ENCODE measurements at regions not wholly inside any gene's neighbourhood (a gene's known extent, or its start where the extent isn't known, plus 50 kb on each side); places are given as distances from the start of the nearest gene placed in this dataset.

DNA sequence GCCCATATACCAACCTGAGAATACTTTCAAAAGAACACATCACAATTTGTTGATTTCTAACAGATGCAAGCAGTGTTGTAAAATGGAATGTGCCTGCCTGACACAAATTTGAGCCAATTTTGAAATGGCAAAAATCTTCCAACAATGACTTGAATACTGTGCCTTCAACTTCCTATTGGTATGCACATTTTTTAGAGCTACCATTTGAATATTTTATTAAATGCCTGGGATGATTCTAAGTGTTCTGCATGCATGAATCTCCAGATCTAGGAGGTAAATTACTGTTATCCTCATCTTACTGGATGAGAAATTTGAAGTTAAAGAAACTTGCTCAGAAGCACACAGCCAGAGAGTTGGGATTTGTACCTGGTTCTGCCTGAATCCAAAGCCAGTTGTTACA, 282.8 kb upstream of the LRRN1 start:
- H3K4me3 ChIP-seq (ENCODE audit: low read depth in 1 of 2, low read length in 2 of 2), result no peak overlapping the region
- H3K27ac ChIP-seq (ENCODE audit: low read depth in 2 of 2, low read length in 1 of 2), result no peak overlapping the region

GRCh38 chr3:3509665-3510064, 289.6 kb upstream of the LRRN1 start:
- Histone ChIP-seq H3K27me3 (ENCODE audit: control insufficient read depth in 1 of 2, insufficient read depth in 2 of 2, low read length in 2 of 2) (no peaks in the 10 kb centered on the region), H3K9me3 (ENCODE audit: control insufficient read depth in 2 of 2, insufficient read depth in 1 of 2, low read depth in 1 of 2, low read length in 1 of 2) (no peaks in the 10 kb centered on the region), H3K4me3 (ENCODE audit: low read depth in 1 of 2, low read length in 2 of 2) (no peak overlapping the region), H3K27ac (ENCODE audit: low read depth in 2 of 2, low read length in 1 of 2) (no peak overlapping the region), H3K4me1 (ENCODE audit: control insufficient read depth in 2 of 2, insufficient read depth in 2 of 2, low read length in 1 of 2) (no peaks in the 10 kb centered on the region), H3K36me3 (ENCODE audit: control insufficient read depth in 2 of 2, insufficient read depth in 2 of 2, low read length in 1 of 2) (no peaks in the 10 kb centered on the region)
- WGBS, 2 donors, result 45 to 56% methylated on average over 6 of the region's 6 CpGs

More for the DNA sequence above, 282.8 kb upstream of the LRRN1 start:
- Histone ChIP-seq H3K36me3 (ENCODE audit: control insufficient read depth in 2 of 2, insufficient read depth in 2 of 2, low read length in 1 of 2) (no peaks in the 10 kb centered on the region), H3K9me3 (ENCODE audit: control insufficient read depth in 2 of 2, insufficient read depth in 1 of 2, low read depth in 1 of 2, low read length in 1 of 2) (no peaks in the 10 kb centered on the region), H3K27me3 (ENCODE audit: control insufficient read depth in 1 of 2, insufficient read depth in 2 of 2, low read length in 2 of 2) (no peaks in the 10 kb centered on the region), H3K4me1 (ENCODE audit: control insufficient read depth in 2 of 2, insufficient read depth in 2 of 2, low read length in 1 of 2) (no peaks in the 10 kb centered on the region)

- H3K27ac ChIP-seq (ENCODE audit: low read depth in 2 of 2, low read length in 1 of 2), result peak overlapping the region in 1 of 2 donors; percentile 2
- 64 to 75% methylated on average over 1 of the region's 1 CpG for WGBS, 2 donors
- H3K4me1 ChIP-seq (ENCODE audit: control insufficient read depth in 2 of 2, insufficient read depth in 2 of 2, low read length in 1 of 2), result no peaks in the 10 kb centered on the region
- H3K4me3 ChIP-seq (ENCODE audit: low read depth in 1 of 2, low read length in 2 of 2), result no peak overlapping the region
- H3K36me3 ChIP-seq (ENCODE audit: control insufficient read depth in 2 of 2, insufficient read depth in 2 of 2, low read length in 1 of 2), result no peaks in the 10 kb centered on the region
- no peaks in the 10 kb centered on the region for H3K9me3 ChIP-seq (ENCODE audit: control insufficient read depth in 2 of 2, insufficient read depth in 1 of 2, low read depth in 1 of 2, low read length in 1 of 2)
- no peaks in the 10 kb centered on the region for H3K27me3 ChIP-seq (ENCODE audit: control insufficient read depth in 1 of 2, insufficient read depth in 2 of 2, low read length in 2 of 2)
Measured at GRCh38 chr3:3504686-3505085, 294.5 kb upstream of the LRRN1 start.

- Histone ChIP-seq H3K9me3 (ENCODE audit: control insufficient read depth in 2 of 2, insufficient read depth in 1 of 2, low read depth in 1 of 2, low read length in 1 of 2) (no peaks in the 10 kb centered on the region), H3K27ac (ENCODE audit: low read depth in 2 of 2, low read length in 1 of 2) (no peak overlapping the region), H3K4me1 (ENCODE audit: control insufficient read depth in 2 of 2, insufficient read depth in 2 of 2, low read length in 1 of 2) (no peaks in the 10 kb centered on the region), H3K36me3 (ENCODE audit: control insufficient read depth in 2 of 2, insufficient read depth in 2 of 2, low read length in 1 of 2) (no peaks in the 10 kb centered on the region), H3K4me3 (ENCODE audit: low read depth in 1 of 2, low read length in 2 of 2) (no peak overlapping the region), H3K27me3 (ENCODE audit: control insufficient read depth in 1 of 2, insufficient read depth in 2 of 2, low read length in 2 of 2) (no peaks in the 10 kb centered on the region)
- 78 to 85% methylated on average over 4 of the region's 4 CpGs for WGBS, 2 donors
Measured at GRCh38 chr3:3503411-3503810, 295.8 kb upstream of the LRRN1 start.

DNA sequence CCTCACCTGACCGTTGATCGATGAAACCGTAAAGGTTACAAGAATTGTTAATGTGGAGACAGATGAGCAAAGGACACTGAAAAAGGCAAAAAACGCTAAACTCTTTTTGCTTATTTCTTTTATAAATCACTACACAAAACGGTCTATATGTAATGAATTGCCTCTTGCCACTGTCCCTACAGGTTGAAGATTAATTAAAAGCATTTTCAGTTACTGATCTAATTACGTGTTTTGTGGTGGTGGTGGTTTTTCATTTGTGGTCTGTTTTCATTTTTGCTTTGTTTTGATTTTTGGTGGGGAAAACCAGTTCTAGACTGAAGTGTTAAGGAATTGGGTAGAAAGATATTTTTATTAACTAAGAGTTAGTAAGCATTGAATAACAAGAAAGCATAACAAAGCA, 299.2 kb upstream of the LRRN1 start:
- Histone ChIP-seq H3K4me1 (ENCODE audit: control insufficient read depth in 2 of 2, insufficient read depth in 2 of 2, low read length in 1 of 2) (no peaks in the 10 kb centered on the region), H3K27me3 (ENCODE audit: control insufficient read depth in 1 of 2, insufficient read depth in 2 of 2, low read length in 2 of 2) (no peaks in the 10 kb centered on the region), H3K27ac (ENCODE audit: low read depth in 2 of 2, low read length in 1 of 2) (no peak overlapping the region), H3K9me3 (ENCODE audit: control insufficient read depth in 2 of 2, insufficient read depth in 1 of 2, low read depth in 1 of 2, low read length in 1 of 2) (no peaks in the 10 kb centered on the region), H3K4me3 (ENCODE audit: low read depth in 1 of 2, low read length in 2 of 2) (no peak overlapping the region), H3K36me3 (ENCODE audit: control insufficient read depth in 2 of 2, insufficient read depth in 2 of 2, low read length in 1 of 2) (no peaks in the 10 kb centered on the region)
- WGBS, 2 donors, result 84% methylated on average over 6 of the region's 6 CpGs

- H3K27ac ChIP-seq (ENCODE audit: low read depth in 2 of 2, low read length in 1 of 2), result no peak overlapping the region
- no peaks in the 10 kb centered on the region for H3K36me3 ChIP-seq (ENCODE audit: control insufficient read depth in 2 of 2, insufficient read depth in 2 of 2, low read length in 1 of 2)
- no peaks in the 10 kb centered on the region for H3K27me3 ChIP-seq (ENCODE audit: control insufficient read depth in 1 of 2, insufficient read depth in 2 of 2, low read length in 2 of 2)
- H3K4me3 ChIP-seq (ENCODE audit: low read depth in 1 of 2, low read length in 2 of 2), result no peak overlapping the region
- 82 to 92% methylated on average over 1 of the region's 1 CpG for WGBS, 2 donors
- no peaks in the 10 kb centered on the region for H3K4me1 ChIP-seq (ENCODE audit: control insufficient read depth in 2 of 2, insufficient read depth in 2 of 2, low read length in 1 of 2)
- no peaks in the 10 kb centered on the region for H3K9me3 ChIP-seq (ENCODE audit: control insufficient read depth in 2 of 2, insufficient read depth in 1 of 2, low read depth in 1 of 2, low read length in 1 of 2)
Measured at GRCh38 chr3:3499012-3499562, 300.1 kb upstream of the LRRN1 start.

GRCh38 chr3:3495611-3496010, 303.6 kb upstream of the LRRN1 start:
- H3K9me3 ChIP-seq (ENCODE audit: control insufficient read depth in 2 of 2, insufficient read depth in 1 of 2, low read depth in 1 of 2, low read length in 1 of 2), result no peaks in the 10 kb centered on the region
- H3K4me3 ChIP-seq (ENCODE audit: low read depth in 1 of 2, low read length in 2 of 2), result no peak overlapping the region
- H3K27me3 ChIP-seq (ENCODE audit: control insufficient read depth in 1 of 2, insufficient read depth in 2 of 2, low read length in 2 of 2), result no peaks in the 10 kb centered on the region
- no peaks in the 10 kb centered on the region for H3K36me3 ChIP-seq (ENCODE audit: control insufficient read depth in 2 of 2, insufficient read depth in 2 of 2, low read length in 1 of 2)
- H3K4me1 ChIP-seq (ENCODE audit: control insufficient read depth in 2 of 2, insufficient read depth in 2 of 2, low read length in 1 of 2), result no peaks in the 10 kb centered on the region
- H3K27ac ChIP-seq (ENCODE audit: low read depth in 2 of 2, low read length in 1 of 2), result no peak overlapping the region

- no peak overlapping the region for H3K4me3 ChIP-seq (ENCODE audit: low read depth in 1 of 2, low read length in 2 of 2)
- WGBS, 2 donors, result 89 to 94% methylated on average over 2 of the region's 2 CpGs
- no peaks in the 10 kb centered on the region for H3K9me3 ChIP-seq (ENCODE audit: control insufficient read depth in 2 of 2, insufficient read depth in 1 of 2, low read depth in 1 of 2, low read length in 1 of 2)
- H3K36me3 ChIP-seq (ENCODE audit: control insufficient read depth in 2 of 2, insufficient read depth in 2 of 2, low read length in 1 of 2), result no peaks in the 10 kb centered on the region
- H3K27ac ChIP-seq (ENCODE audit: low read depth in 2 of 2, low read length in 1 of 2), result no peak overlapping the region
- H3K27me3 ChIP-seq (ENCODE audit: control insufficient read depth in 1 of 2, insufficient read depth in 2 of 2, low read length in 2 of 2), result no peaks in the 10 kb centered on the region
- H3K4me1 ChIP-seq (ENCODE audit: control insufficient read depth in 2 of 2, insufficient read depth in 2 of 2, low read length in 1 of 2), result no peaks in the 10 kb centered on the region
Measured at GRCh38 chr3:3476669-3477068, 297.2 kb upstream of the CRBN start.

- Histone ChIP-seq H3K36me3 (ENCODE audit: control insufficient read depth in 2 of 2, insufficient read depth in 2 of 2, low read length in 1 of 2) (no peaks in the 10 kb centered on the region), H3K9me3 (ENCODE audit: control insufficient read depth in 2 of 2, insufficient read depth in 1 of 2, low read depth in 1 of 2, low read length in 1 of 2) (no peaks in the 10 kb centered on the region), H3K27me3 (ENCODE audit: control insufficient read depth in 1 of 2, insufficient read depth in 2 of 2, low read length in 2 of 2) (no peaks in the 10 kb centered on the region), H3K4me3 (ENCODE audit: low read depth in 1 of 2, low read length in 2 of 2) (no peak overlapping the region), H3K27ac (ENCODE audit: low read depth in 2 of 2, low read length in 1 of 2) (no peak overlapping the region), H3K4me1 (ENCODE audit: control insufficient read depth in 2 of 2, insufficient read depth in 2 of 2, low read length in 1 of 2) (no peaks in the 10 kb centered on the region)
- 82% methylated on average over 2 of the region's 2 CpGs for WGBS, 2 donors
Measured at GRCh38 chr3:3468596-3468995, 289.1 kb upstream of the CRBN start.

DNA sequence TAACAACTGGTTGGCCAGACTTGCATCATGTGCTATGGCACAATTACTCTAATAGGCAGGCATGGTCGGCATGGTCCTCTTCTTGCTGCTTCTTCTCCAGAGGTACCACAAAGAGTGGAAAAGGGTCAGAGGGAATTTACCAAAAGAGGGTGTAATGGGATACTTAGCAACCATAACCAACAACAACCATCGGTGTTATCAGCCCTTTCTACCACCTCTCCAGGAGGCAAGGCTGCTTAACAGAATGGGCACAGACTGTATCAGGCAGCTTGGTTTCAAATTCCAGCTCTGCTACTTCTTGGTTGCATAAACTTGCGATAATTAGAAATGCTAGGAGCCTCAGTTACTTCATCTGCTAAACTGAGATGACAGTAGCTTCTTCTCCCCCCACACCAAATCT, 284.6 kb upstream of the CRBN start:
- WGBS, 2 donors, result 68% methylated on average over 3 of the region's 3 CpGs
- Histone ChIP-seq H3K4me3 (ENCODE audit: low read depth in 1 of 2, low read length in 2 of 2) (no peak overlapping the region), H3K4me1 (ENCODE audit: control insufficient read depth in 2 of 2, insufficient read depth in 2 of 2, low read length in 1 of 2) (no peaks in the 10 kb centered on the region), H3K9me3 (ENCODE audit: control insufficient read depth in 2 of 2, insufficient read depth in 1 of 2, low read depth in 1 of 2, low read length in 1 of 2) (no peaks in the 10 kb centered on the region), H3K27me3 (ENCODE audit: control insufficient read depth in 1 of 2, insufficient read depth in 2 of 2, low read length in 2 of 2) (no peaks in the 10 kb centered on the region), H3K36me3 (ENCODE audit: control insufficient read depth in 2 of 2, insufficient read depth in 2 of 2, low read length in 1 of 2) (no peaks in the 10 kb centered on the region), H3K27ac (ENCODE audit: low read depth in 2 of 2, low read length in 1 of 2) (no peak overlapping the region)

Measured in esophagus (tissue), 2 donors.